ENCODE measurements at regions not wholly inside any gene's neighbourhood (a gene's known extent, or its start where the extent isn't known, plus 50 kb on each side); places are given as distances from the start of the nearest gene placed in this dataset.

- TF ChIP-seq CTCF (IDR thresholded peaks at IDR 0.05 in 2 of 3, conservative IDR thresholded peaks at IDR 0.05 in 1 of 3; ENCODE audit: borderline replicate concordance in 1 of 3, insufficient read depth in 1 of 3, low read depth in 2 of 3, low read length in 2 of 3) (no peak), REST (IDR thresholded peaks at IDR 0.05; ENCODE audit: low read depth) (no peak), SP1 (IDR thresholded peaks at IDR 0.05; ENCODE audit: low read depth) (no peak), RAD21 (IDR thresholded peaks at IDR 0.05; ENCODE audit: low read depth) (no peak), POLR2A (IDR thresholded peaks at IDR 0.05; ENCODE audit: borderline replicate concordance, extremely low read depth, insufficient read depth, insufficient read length) (no peak), ZNF274 (IDR thresholded peaks at IDR 0.05; ENCODE audit: low read depth, low read length) (no peak)
These were observed 168.1 kb upstream of the PRICKLE1 start for GRCh38 chr12:42757624-42758119.
